Left ventricle myocardium inferior (tissue), 1 donor: ENCODE measurements at regions not wholly inside any gene's neighbourhood (a gene's known extent, or its start where the extent isn't known, plus 50 kb on each side); places are given as distances from the start of the nearest gene placed in this dataset.

Experiments used
- DNase-seq: peaks from one replicate; pipeline ENCODE4 v3.0.0-alpha.2; 2020
- H3K27ac ChIP-seq: fragments of 200-600 bp; replicated peaks from 2 replicates; pipeline ENCODE4 v1.8.0; 2021
- H3K27me3 ChIP-seq: fragments of 200-600 bp; 2 replicates; pipeline ENCODE4 v1.8.0; 2021; ENCODE audit warnings: low read depth
- H3K36me3 ChIP-seq: fragments of 200-600 bp; 2 replicates; pipeline ENCODE4 v1.8.0; 2021
- H3K4me1 ChIP-seq: fragments of 200-600 bp; 2 replicates; pipeline ENCODE4 v1.8.0; 2021
- H3K4me3 ChIP-seq: fragments of 200-600 bp; 2 replicates; pipeline ENCODE4 v1.8.0; 2021; ENCODE audit warnings: mild to moderate bottlenecking, moderate library complexity
- H3K9me3 ChIP-seq: fragments of 200-600 bp; replicated peaks from 2 replicates; pipeline ENCODE4 v1.8.0; 2021
- intact Hi-C: fragments of 100-400 bp; cut with micrococcal nuclease; formaldehyde crosslinking; loops from one replicate; pipeline ENCODE4 v1.11.0; 2022
- TF ChIP-seq, protein P1 (sequence below): fragments of 200-600 bp; IDR thresholded peaks from 2 replicates; pipeline ENCODE4 v1.8.0; 2021; ENCODE audit warnings: antibody characterized with exemption, mild to moderate bottlenecking, borderline replicate concordance
- donor health status: DM: no; HTN: yes; CAD: no; lungs with severe emphysema.

DNA sequence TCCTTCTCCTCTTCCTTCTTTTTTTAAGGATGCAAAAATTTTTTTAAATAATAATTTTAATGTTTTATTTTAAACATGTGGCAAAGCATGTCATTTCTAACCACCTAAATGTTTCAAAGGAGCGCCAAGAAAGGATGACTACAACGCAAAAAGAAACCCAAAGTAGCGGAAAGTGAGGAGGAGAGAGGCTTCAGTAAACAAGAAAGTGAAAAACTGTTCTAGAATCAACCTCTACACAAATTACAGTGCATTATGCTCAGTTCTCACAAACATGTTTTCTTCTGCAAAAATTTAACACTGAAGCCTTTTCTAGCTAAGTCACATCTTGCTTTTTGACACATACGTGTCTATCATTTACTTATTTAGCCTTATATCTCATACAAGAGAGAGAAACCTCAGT is 948.6 kb downstream of the GATA3 start:
- Histone ChIP-seq H3K4me3 (no peak overlapping the region), H3K36me3 (no peaks in the 10 kb centered on the region), H3K9me3 (no peaks in the 10 kb centered on the region), H3K4me1 (no peaks in the 10 kb centered on the region), H3K27ac (no peak overlapping the region), H3K27me3 (no peaks in the 10 kb centered on the region)
- intact Hi-C loops = no loop called here
- DNase-seq = no peak
- TF ChIP-seq, protein P1, sequence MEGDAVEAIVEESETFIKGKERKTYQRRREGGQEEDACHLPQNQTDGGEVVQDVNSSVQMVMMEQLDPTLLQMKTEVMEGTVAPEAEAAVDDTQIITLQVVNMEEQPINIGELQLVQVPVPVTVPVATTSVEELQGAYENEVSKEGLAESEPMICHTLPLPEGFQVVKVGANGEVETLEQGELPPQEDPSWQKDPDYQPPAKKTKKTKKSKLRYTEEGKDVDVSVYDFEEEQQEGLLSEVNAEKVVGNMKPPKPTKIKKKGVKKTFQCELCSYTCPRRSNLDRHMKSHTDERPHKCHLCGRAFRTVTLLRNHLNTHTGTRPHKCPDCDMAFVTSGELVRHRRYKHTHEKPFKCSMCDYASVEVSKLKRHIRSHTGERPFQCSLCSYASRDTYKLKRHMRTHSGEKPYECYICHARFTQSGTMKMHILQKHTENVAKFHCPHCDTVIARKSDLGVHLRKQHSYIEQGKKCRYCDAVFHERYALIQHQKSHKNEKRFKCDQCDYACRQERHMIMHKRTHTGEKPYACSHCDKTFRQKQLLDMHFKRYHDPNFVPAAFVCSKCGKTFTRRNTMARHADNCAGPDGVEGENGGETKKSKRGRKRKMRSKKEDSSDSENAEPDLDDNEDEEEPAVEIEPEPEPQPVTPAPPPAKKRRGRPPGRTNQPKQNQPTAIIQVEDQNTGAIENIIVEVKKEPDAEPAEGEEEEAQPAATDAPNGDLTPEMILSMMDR = no peak

DNA sequence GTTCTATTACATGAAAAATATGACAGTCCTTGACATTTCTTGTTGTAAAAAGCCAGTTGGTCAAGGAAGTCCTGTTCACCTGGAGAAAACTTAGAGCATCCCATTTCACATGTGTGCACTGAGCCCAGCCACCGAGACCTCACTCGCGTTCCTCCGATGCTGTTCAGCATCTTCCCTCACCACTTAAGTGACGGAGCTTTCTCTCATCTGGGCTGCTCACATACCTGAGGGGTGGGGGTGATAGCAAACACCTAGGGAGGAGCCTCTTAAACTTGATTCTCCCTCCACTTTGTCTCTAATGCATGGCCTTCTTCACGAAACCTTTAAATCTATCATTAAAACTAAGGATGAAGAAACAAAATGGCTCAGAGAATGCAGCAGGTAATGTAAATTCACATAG is 950.2 kb downstream of the GATA3 start:
- Histone ChIP-seq H3K9me3 (no peaks in the 10 kb centered on the region), H3K27me3 (no peaks in the 10 kb centered on the region), H3K27ac (no peak overlapping the region), H3K4me3 (no peak overlapping the region), H3K36me3 (no peaks in the 10 kb centered on the region), H3K4me1 (no peaks in the 10 kb centered on the region)
- no peak for DNase-seq
- TF ChIP-seq, protein P1 = no peak
- intact Hi-C loops = no loop called here

DNA sequence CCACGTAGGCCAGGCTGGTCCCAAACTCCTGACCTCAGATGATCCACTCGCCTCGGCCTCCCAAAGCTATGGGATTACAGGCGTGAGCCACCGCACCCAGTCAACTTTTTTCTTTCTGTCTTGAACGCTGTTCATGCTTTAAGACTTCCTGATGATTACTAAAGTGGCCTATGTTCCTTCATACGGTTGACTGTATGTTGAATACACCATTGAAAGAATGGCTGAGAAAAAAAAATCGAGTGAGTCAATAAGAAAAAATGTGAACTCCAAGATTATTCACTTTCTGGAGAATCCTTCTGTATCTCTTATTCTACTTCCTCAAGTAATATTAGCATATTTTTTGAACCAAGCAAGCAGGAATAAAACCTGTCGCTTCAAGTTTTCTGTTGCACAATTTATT is 955.0 kb downstream of the GATA3 start:
- Histone ChIP-seq H3K27me3 (no peaks in the 10 kb centered on the region), H3K4me1 (no peaks in the 10 kb centered on the region), H3K4me3 (no peak overlapping the region), H3K27ac (no peak overlapping the region), H3K36me3 (no peaks in the 10 kb centered on the region), H3K9me3 (no peaks in the 10 kb centered on the region)
- no peak for DNase-seq
- intact Hi-C loops = no loop called here
- TF ChIP-seq, protein P1 = no peak

DNA sequence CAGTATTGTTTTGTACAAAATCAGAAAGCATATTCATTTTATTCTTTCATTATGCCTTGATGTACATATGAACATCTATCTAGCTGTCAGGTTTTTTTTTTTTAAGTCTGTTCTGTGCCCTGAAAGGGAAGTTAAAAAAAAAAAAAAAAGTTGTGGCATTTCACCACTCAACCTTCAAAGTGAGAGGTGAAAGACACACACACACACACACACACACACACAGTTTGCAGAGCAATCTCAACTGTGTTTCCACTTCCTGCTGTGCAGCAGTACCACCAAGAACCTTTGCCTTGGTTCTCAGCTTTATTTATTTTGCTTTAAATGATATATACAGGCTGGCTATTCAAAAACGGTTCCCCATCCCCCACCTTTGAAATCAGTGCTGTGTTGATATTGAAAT is 955.6 kb downstream of the GATA3 start:
- no peak overlapping the region for H3K27ac ChIP-seq
- H3K9me3 ChIP-seq = no peaks in the 10 kb centered on the region
- H3K4me3 ChIP-seq = no peak overlapping the region
- intact Hi-C loops = no loop called here
- TF ChIP-seq, protein P1 = no peak
- no peaks in the 10 kb centered on the region for H3K4me1 ChIP-seq
- no peaks in the 10 kb centered on the region for H3K27me3 ChIP-seq
- no peak for DNase-seq
- no peaks in the 10 kb centered on the region for H3K36me3 ChIP-seq

DNA sequence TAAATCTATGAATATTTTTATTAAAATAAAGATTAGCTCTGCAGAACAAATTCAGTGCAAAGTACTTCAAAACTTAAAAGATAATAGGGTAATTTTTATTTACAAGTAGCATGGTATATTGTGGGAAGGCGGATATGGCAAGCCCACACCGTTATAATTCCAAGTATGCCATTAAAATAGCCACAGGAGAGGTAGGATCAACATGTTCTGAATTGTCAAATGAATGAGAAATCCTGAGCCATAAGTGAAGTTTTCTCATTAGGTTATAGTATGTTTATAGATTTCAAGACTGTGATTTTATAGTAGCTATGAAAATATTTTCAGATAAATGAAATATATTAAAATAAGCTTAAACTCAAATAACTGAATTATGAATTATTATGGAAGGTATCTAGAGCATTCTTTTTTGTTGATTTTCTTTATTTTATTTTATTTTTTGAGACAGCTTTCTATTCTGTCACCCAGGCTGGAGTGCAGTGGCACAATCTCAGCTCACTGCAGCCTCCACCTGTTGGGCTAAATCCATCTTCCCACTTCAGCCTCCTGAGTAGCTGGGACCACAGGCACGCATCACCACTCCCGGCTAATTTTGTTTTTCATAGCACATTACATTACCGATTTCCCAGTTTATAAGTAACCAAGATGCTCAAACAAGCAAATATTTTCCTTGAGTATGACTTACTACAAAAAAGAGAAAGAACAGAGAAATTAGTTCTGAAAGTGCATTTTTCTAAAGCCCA is 956.6 kb downstream of the GATA3 start:
- Histone ChIP-seq H3K36me3 (no peaks in the 10 kb centered on the region), H3K27me3 (no peaks in the 10 kb centered on the region), H3K4me3 (no peak overlapping the region), H3K4me1 (no peaks in the 10 kb centered on the region), H3K27ac (no peak overlapping the region), H3K9me3 (no peaks in the 10 kb centered on the region)
- DNase-seq = no peak
- intact Hi-C loops = no loop called here
- TF ChIP-seq, protein P1 = no peak
